Liver (tissue), 3 donors: ENCODE measurements at regions not wholly inside any gene's neighbourhood (a gene's known extent, or its start where the extent isn't known, plus 50 kb on each side); places are given as distances from the start of the nearest gene placed in this dataset.

Experiments used
- SP1 ChIP-seq: IDR thresholded peaks from 2 replicates; pipeline ENCODE4 v1.6.1; 2018; ENCODE audit warnings: antibody characterized with exemption, mild to moderate bottlenecking
- TAF1 ChIP-seq: conservative IDR thresholded peaks from 2 replicates; pipeline ENCODE4 v1.6.1; 2016; ENCODE audit warnings: antibody characterized with exemption, mild to moderate bottlenecking
- YY1 ChIP-seq: IDR thresholded peaks from 2 replicates; pipeline ENCODE4 v1.6.1; 2016; ENCODE audit warnings: antibody characterized with exemption, mild to moderate bottlenecking
- TF ChIP-seq, protein P1 (sequence below): fragments of 150-350 bp; IDR thresholded peaks from 2 replicates; pipeline ENCODE4 v1.5.1; 2017; ENCODE audit warnings: improper control_type of control experiment, low read depth, low read length; ENCODE audit not compliant: missing input control
- TF ChIP-seq, protein P2 (sequence below): IDR thresholded peaks from 2 replicates; pipeline ENCODE4 v1.6.1; 2016; ENCODE audit warnings: antibody characterized with exemption
- donor health status: healthy.
- donor health status: healthy.

- TF ChIP-seq, protein P1, sequence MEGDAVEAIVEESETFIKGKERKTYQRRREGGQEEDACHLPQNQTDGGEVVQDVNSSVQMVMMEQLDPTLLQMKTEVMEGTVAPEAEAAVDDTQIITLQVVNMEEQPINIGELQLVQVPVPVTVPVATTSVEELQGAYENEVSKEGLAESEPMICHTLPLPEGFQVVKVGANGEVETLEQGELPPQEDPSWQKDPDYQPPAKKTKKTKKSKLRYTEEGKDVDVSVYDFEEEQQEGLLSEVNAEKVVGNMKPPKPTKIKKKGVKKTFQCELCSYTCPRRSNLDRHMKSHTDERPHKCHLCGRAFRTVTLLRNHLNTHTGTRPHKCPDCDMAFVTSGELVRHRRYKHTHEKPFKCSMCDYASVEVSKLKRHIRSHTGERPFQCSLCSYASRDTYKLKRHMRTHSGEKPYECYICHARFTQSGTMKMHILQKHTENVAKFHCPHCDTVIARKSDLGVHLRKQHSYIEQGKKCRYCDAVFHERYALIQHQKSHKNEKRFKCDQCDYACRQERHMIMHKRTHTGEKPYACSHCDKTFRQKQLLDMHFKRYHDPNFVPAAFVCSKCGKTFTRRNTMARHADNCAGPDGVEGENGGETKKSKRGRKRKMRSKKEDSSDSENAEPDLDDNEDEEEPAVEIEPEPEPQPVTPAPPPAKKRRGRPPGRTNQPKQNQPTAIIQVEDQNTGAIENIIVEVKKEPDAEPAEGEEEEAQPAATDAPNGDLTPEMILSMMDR, result no peak
- TF ChIP-seq, protein P2, sequence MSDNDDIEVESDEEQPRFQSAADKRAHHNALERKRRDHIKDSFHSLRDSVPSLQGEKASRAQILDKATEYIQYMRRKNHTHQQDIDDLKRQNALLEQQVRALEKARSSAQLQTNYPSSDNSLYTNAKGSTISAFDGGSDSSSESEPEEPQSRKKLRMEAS, result no peak
- TF ChIP-seq YY1, result no peak
- no peak for TF ChIP-seq SP1
- no peak for TF ChIP-seq TAF1
Measured at GRCh38 chr2:19706332-19706731, 195.5 kb downstream of the TTC32 start.
